ENCODE measurements at regions not wholly inside any gene's neighbourhood (a gene's known extent, or its start where the extent isn't known, plus 50 kb on each side); places are given as distances from the start of the nearest gene placed in this dataset.

DNA sequence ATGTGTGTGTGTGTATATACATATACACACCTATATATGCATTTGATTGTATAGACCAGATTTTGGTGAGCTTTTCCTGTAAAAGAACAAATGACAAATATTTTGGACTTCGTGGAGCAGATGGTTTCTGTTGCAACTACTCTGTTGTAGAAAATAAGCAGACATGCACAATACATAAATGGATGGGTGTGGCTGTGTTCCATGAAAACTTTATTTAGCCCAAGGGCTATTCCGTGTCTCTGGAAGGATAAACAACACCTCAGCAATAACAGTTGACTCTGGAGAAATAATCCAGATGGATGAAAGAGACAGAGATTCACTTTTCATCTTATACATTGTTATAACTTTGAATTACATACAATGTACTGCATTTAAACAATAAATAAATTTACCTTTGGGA lies 441.4 kb downstream of the CNTN3 start:
- no peak overlapping the region for H3K9ac ChIP-seq (ENCODE audit: low read depth in 1 of 2, low read length in 2 of 2)
- DNase-seq (ENCODE audit: low spot score) = no peak
- TF ChIP-seq HNF4A (conservative IDR thresholded peaks at IDR 0.05) (no peak), REST (IDR thresholded peaks at IDR 0.05) (no peak), EGR1 (IDR thresholded peaks at IDR 0.05; ENCODE audit: low read depth in 2 of 2) (no peak), RAD21 (IDR thresholded peaks at IDR 0.05) (no peak), RXRA (IDR thresholded peaks at IDR 0.05) (no peak), FOXA1 (IDR thresholded peaks at IDR 0.05) (no peak), NR2F2 (IDR thresholded peaks at IDR 0.05) (no peak), HNF4G (IDR thresholded peaks at IDR 0.05) (no peak), MAX (IDR thresholded peaks at IDR 0.05) (no peak), SP1 (IDR thresholded peaks at IDR 0.05) (no peak), GABPA (IDR thresholded peaks at IDR 0.05 in 1 of 2, conservative IDR thresholded peaks at IDR 0.05 in 1 of 2) (no peak), JUND (IDR thresholded peaks at IDR 0.05) (no peak), FOXA2 (IDR thresholded peaks at IDR 0.05) (no peak)
- TF ChIP-seq, protein P1, sequence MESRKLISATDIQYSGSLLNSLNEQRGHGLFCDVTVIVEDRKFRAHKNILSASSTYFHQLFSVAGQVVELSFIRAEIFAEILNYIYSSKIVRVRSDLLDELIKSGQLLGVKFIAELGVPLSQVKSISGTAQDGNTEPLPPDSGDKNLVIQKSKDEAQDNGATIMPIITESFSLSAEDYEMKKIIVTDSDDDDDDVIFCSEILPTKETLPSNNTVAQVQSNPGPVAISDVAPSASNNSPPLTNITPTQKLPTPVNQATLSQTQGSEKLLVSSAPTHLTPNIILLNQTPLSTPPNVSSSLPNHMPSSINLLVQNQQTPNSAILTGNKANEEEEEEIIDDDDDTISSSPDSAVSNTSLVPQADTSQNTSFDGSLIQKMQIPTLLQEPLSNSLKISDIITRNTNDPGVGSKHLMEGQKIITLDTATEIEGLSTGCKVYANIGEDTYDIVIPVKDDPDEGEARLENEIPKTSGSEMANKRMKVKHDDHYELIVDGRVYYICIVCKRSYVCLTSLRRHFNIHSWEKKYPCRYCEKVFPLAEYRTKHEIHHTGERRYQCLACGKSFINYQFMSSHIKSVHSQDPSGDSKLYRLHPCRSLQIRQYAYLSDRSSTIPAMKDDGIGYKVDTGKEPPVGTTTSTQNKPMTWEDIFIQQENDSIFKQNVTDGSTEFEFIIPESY (IDR thresholded peaks at IDR 0.05) = no peak
- no peak overlapping the region for H3K4me3 ChIP-seq (ENCODE audit: low read depth in 1 of 3, low read length in 3 of 3)
- no peaks in the 10 kb centered on the region for H3K9me3 ChIP-seq (ENCODE audit: control insufficient read depth in 4 of 4, low read length in 3 of 4)
- WGBS = 50% methylated on average over 2 of the region's 2 CpGs
- H3K27me3 ChIP-seq (ENCODE audit: control insufficient read depth in 4 of 4, insufficient read depth in 4 of 4, low read length in 3 of 4) = no peaks in the 10 kb centered on the region
- no peaks in the 10 kb centered on the region for H3K36me3 ChIP-seq (ENCODE audit: control insufficient read depth in 4 of 4, insufficient read depth in 3 of 4, low read depth in 1 of 4, low read length in 3 of 4)
- H3K4me1 ChIP-seq (ENCODE audit: control insufficient read depth in 4 of 4, insufficient read depth in 4 of 4, low read length in 3 of 4) = no peaks in the 10 kb centered on the region
- H3K27ac ChIP-seq (ENCODE audit: low read depth in 1 of 2, low read length in 2 of 2) = no peak overlapping the region

DNA sequence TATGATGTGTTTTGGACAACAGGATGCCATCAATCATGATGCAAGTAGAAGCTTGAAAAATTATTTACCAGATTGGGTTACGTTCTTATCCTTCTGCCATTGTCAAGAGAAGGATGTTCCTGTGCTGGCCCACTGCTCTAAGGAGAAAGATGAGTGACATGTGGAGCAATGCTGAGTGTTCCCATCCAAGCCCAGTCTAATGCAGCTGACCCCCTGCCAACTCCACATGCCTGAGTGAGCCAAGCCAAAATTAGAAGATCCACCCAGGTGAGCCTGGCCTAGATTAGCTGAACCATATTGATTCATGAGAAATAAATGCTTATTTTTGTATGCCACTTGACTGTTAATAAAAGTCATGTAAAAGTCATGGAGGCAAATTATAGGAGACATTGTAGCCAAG lies 446.5 kb downstream of the CNTN3 start:
- 61% methylated on average over 1 of the region's 1 CpG for WGBS
- H3K4me3 ChIP-seq (ENCODE audit: low read depth in 1 of 3, low read length in 3 of 3) = no peak overlapping the region
- TF ChIP-seq JUND (IDR thresholded peaks at IDR 0.05) = no peak
- no peak for TF ChIP-seq MAX (IDR thresholded peaks at IDR 0.05)
- no peak overlapping the region for H3K9ac ChIP-seq (ENCODE audit: low read depth in 1 of 2, low read length in 2 of 2)
- H3K27me3 ChIP-seq (ENCODE audit: control insufficient read depth in 4 of 4, insufficient read depth in 4 of 4, low read length in 3 of 4) = no peaks in the 10 kb centered on the region
- H3K27ac ChIP-seq (ENCODE audit: low read depth in 1 of 2, low read length in 2 of 2) = no peak overlapping the region
- H3K4me1 ChIP-seq (ENCODE audit: control insufficient read depth in 4 of 4, insufficient read depth in 4 of 4, low read length in 3 of 4) = no peaks in the 10 kb centered on the region
- H3K9me3 ChIP-seq (ENCODE audit: control insufficient read depth in 4 of 4, low read length in 3 of 4) = peaks cover 0 to under 1% (median 0%) of the 10 kb centered on the region in 4 donors
- DNase-seq (ENCODE audit: low spot score) = no peak
- H3K36me3 ChIP-seq (ENCODE audit: control insufficient read depth in 4 of 4, insufficient read depth in 3 of 4, low read depth in 1 of 4, low read length in 3 of 4) = no peaks in the 10 kb centered on the region

DNA sequence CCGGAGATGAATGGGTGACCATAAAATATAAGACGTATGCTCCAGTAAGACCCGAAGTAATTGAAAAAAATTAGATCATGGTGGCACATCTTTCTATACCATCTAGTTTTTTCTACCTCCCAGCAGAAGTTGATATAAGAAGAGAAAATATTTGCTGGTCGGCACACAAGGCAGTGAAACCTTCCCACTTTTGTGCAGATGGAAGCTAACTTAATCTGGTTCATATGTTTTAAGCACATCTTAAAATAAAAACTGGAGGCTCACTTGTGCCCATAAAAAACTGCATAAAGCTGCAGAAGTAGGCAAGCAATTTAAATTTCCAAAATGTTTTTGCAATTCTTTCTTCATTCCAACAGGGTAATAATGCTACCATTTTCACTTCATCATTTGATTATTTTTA lies 449.2 kb downstream of the CNTN3 start:
- DNase-seq (ENCODE audit: low spot score) = no peak
- H3K27ac ChIP-seq (ENCODE audit: low read depth in 1 of 2, low read length in 2 of 2) = no peak overlapping the region
- no peaks in the 10 kb centered on the region for H3K4me1 ChIP-seq (ENCODE audit: control insufficient read depth in 4 of 4, insufficient read depth in 4 of 4, low read length in 3 of 4)
- H3K36me3 ChIP-seq (ENCODE audit: control insufficient read depth in 4 of 4, insufficient read depth in 3 of 4, low read depth in 1 of 4, low read length in 3 of 4) = no peaks in the 10 kb centered on the region
- no peak overlapping the region for H3K9ac ChIP-seq (ENCODE audit: low read depth in 1 of 2, low read length in 2 of 2)
- no peak for TF ChIP-seq ATF3 (IDR thresholded peaks at IDR 0.05)
- H3K27me3 ChIP-seq (ENCODE audit: control insufficient read depth in 4 of 4, insufficient read depth in 4 of 4, low read length in 3 of 4) = no peaks in the 10 kb centered on the region
- 84% methylated on average over 4 of the region's 4 CpGs for WGBS
- H3K9me3 ChIP-seq (ENCODE audit: control insufficient read depth in 4 of 4, low read length in 3 of 4) = peaks cover 0 to 2% (median 0%) of the 10 kb centered on the region in 4 donors
- no peak overlapping the region for H3K4me3 ChIP-seq (ENCODE audit: low read depth in 1 of 3, low read length in 3 of 3)
